ENCODE measurements at regions not wholly inside any gene's neighbourhood (a gene's known extent, or its start where the extent isn't known, plus 50 kb on each side); places are given as distances from the start of the nearest gene placed in this dataset.
"Not testable (repeated sequence)": the region's sequence is repeated elsewhere in the genome, so short reads cannot be mapped to it uniquely, and the experiment has no call there.

GRCh38 chr11:10952872-10953271 lies 95.0 kb upstream of the ZBED5 start:
- Mint-ChIP-seq H3K27ac (no peak overlapping the region), H3K4me3 (no peak overlapping the region), H3K4me1 (ENCODE audit: low read depth) (no peaks in the 10 kb centered on the region), H3K36me3 (ENCODE audit: insufficient read depth in 2 of 2) (peaks cover 0 to 2% of the 10 kb centered on the region in 2 donors), H3K9me3 (peaks cover 3 to 6% of the 10 kb centered on the region in 2 donors), H3K27me3 (ENCODE audit: low read depth) (peaks cover 23% of the 10 kb centered on the region)
- ATAC-seq (replicated peaks in 1 of 2) (no peak), DNase-seq (no peak)

- not testable (repeated sequence) for H3K4me1 Mint-ChIP-seq (ENCODE audit: low read depth); H3K27ac Mint-ChIP-seq; DNase-seq; H3K4me3 Mint-ChIP-seq; H3K9me3 Mint-ChIP-seq; H3K36me3 Mint-ChIP-seq (ENCODE audit: insufficient read depth in 2 of 2); ATAC-seq (replicated peaks in 1 of 2); H3K27me3 Mint-ChIP-seq (ENCODE audit: low read depth)
Measured at GRCh38 chr11:10947935-10948334, 90.1 kb upstream of the ZBED5 start.

GRCh38 chr11:10946072-10946471 lies 88.2 kb upstream of the ZBED5 start:
- H3K27ac Mint-ChIP-seq = no peak overlapping the region
- no peak for DNase-seq
- ATAC-seq (replicated peaks in 1 of 2) = no peak
- H3K27me3 Mint-ChIP-seq (ENCODE audit: low read depth) = peaks cover 8% of the 10 kb centered on the region
- no peaks in the 10 kb centered on the region for H3K4me1 Mint-ChIP-seq (ENCODE audit: low read depth)
- H3K36me3 Mint-ChIP-seq (ENCODE audit: insufficient read depth in 2 of 2) = no peaks in the 10 kb centered on the region
- H3K4me3 Mint-ChIP-seq = no peak overlapping the region
- H3K9me3 Mint-ChIP-seq = peaks cover 1 to 5% of the 10 kb centered on the region in 2 donors

- H3K27me3 Mint-ChIP-seq (ENCODE audit: low read depth) = peaks cover 8% of the 10 kb centered on the region
Measured at GRCh38 chr11:10945196-10945595, 87.3 kb upstream of the ZBED5 start.

GRCh38 chr11:10943968-10944367 lies 86.1 kb upstream of the ZBED5 start:
- no peaks in the 10 kb centered on the region for H3K4me1 Mint-ChIP-seq (ENCODE audit: low read depth)
- H3K4me3 Mint-ChIP-seq = no peak overlapping the region
- DNase-seq = no peak
- no peaks in the 10 kb centered on the region for H3K36me3 Mint-ChIP-seq (ENCODE audit: insufficient read depth in 2 of 2)
- no peak for ATAC-seq (replicated peaks in 1 of 2)
- peaks cover under 1% of the 10 kb centered on the region for H3K27me3 Mint-ChIP-seq (ENCODE audit: low read depth)
- peaks cover 0 to 1% of the 10 kb centered on the region in 2 donors for H3K9me3 Mint-ChIP-seq
- peak overlapping the region; percentile 15 for H3K27ac Mint-ChIP-seq

More at GRCh38 chr11:10945196-10945595, 87.3 kb upstream of the ZBED5 start:
- no peak overlapping the region for H3K4me3 Mint-ChIP-seq
- no peaks in the 10 kb centered on the region for H3K36me3 Mint-ChIP-seq (ENCODE audit: insufficient read depth in 2 of 2)
- H3K9me3 Mint-ChIP-seq = peaks cover 1 to 5% of the 10 kb centered on the region in 2 donors
- no peak for DNase-seq
- ATAC-seq (replicated peaks in 1 of 2) = no peak
- H3K27ac Mint-ChIP-seq = no peak overlapping the region
- H3K4me1 Mint-ChIP-seq (ENCODE audit: low read depth) = no peaks in the 10 kb centered on the region

- H3K9me3 Mint-ChIP-seq = no peaks in the 10 kb centered on the region
- no peaks in the 10 kb centered on the region for H3K27me3 Mint-ChIP-seq (ENCODE audit: low read depth)
- H3K4me3 Mint-ChIP-seq = no peak overlapping the region
- H3K4me1 Mint-ChIP-seq (ENCODE audit: low read depth) = no peaks in the 10 kb centered on the region
- ATAC-seq (replicated peaks in 1 of 2) (peak; percentile 64 to 82), DNase-seq (peak in 1 of 2 donors; percentile 9)
- no peak overlapping the region for H3K27ac Mint-ChIP-seq
- H3K36me3 Mint-ChIP-seq (ENCODE audit: insufficient read depth in 2 of 2) = no peaks in the 10 kb centered on the region
Measured at GRCh38 chr11:10942620-10943019, 84.8 kb upstream of the ZBED5 start.

GRCh38 chr11:10941871-10942270 lies 84.0 kb upstream of the ZBED5 start:
- no peak overlapping the region for H3K27ac Mint-ChIP-seq

GRCh38 chr11:10941414-10941813 lies 83.6 kb upstream of the ZBED5 start:
- no peaks in the 10 kb centered on the region for H3K4me1 Mint-ChIP-seq (ENCODE audit: low read depth)
- H3K27ac Mint-ChIP-seq = no peak overlapping the region
- H3K9me3 Mint-ChIP-seq = no peaks in the 10 kb centered on the region
- DNase-seq (no peak), ATAC-seq (replicated peaks in 1 of 2) (no peak)
- H3K36me3 Mint-ChIP-seq (ENCODE audit: insufficient read depth in 2 of 2) = no peaks in the 10 kb centered on the region
- no peaks in the 10 kb centered on the region for H3K27me3 Mint-ChIP-seq (ENCODE audit: low read depth)
- H3K4me3 Mint-ChIP-seq = no peak overlapping the region

More at GRCh38 chr11:10941871-10942270, 84.0 kb upstream of the ZBED5 start:
- no peaks in the 10 kb centered on the region for H3K27me3 Mint-ChIP-seq (ENCODE audit: low read depth)
- DNase-seq (no peak), ATAC-seq (replicated peaks in 1 of 2) (no peak)
- H3K4me3 Mint-ChIP-seq = no peak overlapping the region
- no peaks in the 10 kb centered on the region for H3K36me3 Mint-ChIP-seq (ENCODE audit: insufficient read depth in 2 of 2)
- H3K4me1 Mint-ChIP-seq (ENCODE audit: low read depth) = no peaks in the 10 kb centered on the region
- no peaks in the 10 kb centered on the region for H3K9me3 Mint-ChIP-seq

- no peaks in the 10 kb centered on the region for H3K9me3 Mint-ChIP-seq
- peaks cover 8% of the 10 kb centered on the region for H3K4me1 Mint-ChIP-seq (ENCODE audit: low read depth)
- H3K27me3 Mint-ChIP-seq (ENCODE audit: low read depth) = peaks cover 22% of the 10 kb centered on the region
- no peak overlapping the region for H3K27ac Mint-ChIP-seq
- no peak for DNase-seq
- H3K36me3 Mint-ChIP-seq (ENCODE audit: insufficient read depth in 2 of 2) = no peaks in the 10 kb centered on the region
- no peak overlapping the region for H3K4me3 Mint-ChIP-seq
- no peak for ATAC-seq (replicated peaks in 1 of 2)
Measured at GRCh38 chr11:10938650-10939387, 81.0 kb upstream of the ZBED5 start.

- Mint-ChIP-seq H3K9me3 (no peaks in the 10 kb centered on the region), H3K27ac (no peak overlapping the region), H3K4me1 (ENCODE audit: low read depth) (peaks cover 13% of the 10 kb centered on the region), H3K27me3 (ENCODE audit: low read depth) (peaks cover 28% of the 10 kb centered on the region), H3K4me3 (no peak overlapping the region), H3K36me3 (ENCODE audit: insufficient read depth in 2 of 2) (no peaks in the 10 kb centered on the region)
- no peak for DNase-seq
- no peak for ATAC-seq (replicated peaks in 1 of 2)
Measured at GRCh38 chr11:10938231-10938630, 80.4 kb upstream of the ZBED5 start.

GRCh38 chr11:10937385-10937771 lies 79.5 kb upstream of the ZBED5 start:
- no peak overlapping the region for H3K27ac Mint-ChIP-seq
- H3K4me3 Mint-ChIP-seq = no peak overlapping the region
- ATAC-seq (replicated peaks in 1 of 2) (no peak), DNase-seq (no peak)
- no peaks in the 10 kb centered on the region for H3K9me3 Mint-ChIP-seq
- peaks cover 15% of the 10 kb centered on the region for H3K4me1 Mint-ChIP-seq (ENCODE audit: low read depth)
- H3K27me3 Mint-ChIP-seq (ENCODE audit: low read depth) = peaks cover 35% of the 10 kb centered on the region
- H3K36me3 Mint-ChIP-seq (ENCODE audit: insufficient read depth in 2 of 2) = no peaks in the 10 kb centered on the region

- ATAC-seq (replicated peaks in 1 of 2) (no peak), DNase-seq (no peak)
- Mint-ChIP-seq H3K9me3 (no peaks in the 10 kb centered on the region), H3K4me1 (ENCODE audit: low read depth) (peaks cover 16% of the 10 kb centered on the region), H3K27ac (no peak overlapping the region), H3K27me3 (ENCODE audit: low read depth) (peaks cover 41% of the 10 kb centered on the region), H3K36me3 (ENCODE audit: insufficient read depth in 2 of 2) (no peaks in the 10 kb centered on the region), H3K4me3 (no peak overlapping the region)
Measured at GRCh38 chr11:10936626-10937384, 79.0 kb upstream of the ZBED5 start.

- peak overlapping the region; percentile 2 to 90 for H3K4me3 Mint-ChIP-seq
Measured at GRCh38 chr11:10935015-10935559, 77.2 kb upstream of the ZBED5 start.

More at GRCh38 chr11:10935015-10935559, 77.2 kb upstream of the ZBED5 start:
- no peaks in the 10 kb centered on the region for H3K9me3 Mint-ChIP-seq
- peaks cover 23% of the 10 kb centered on the region for H3K4me1 Mint-ChIP-seq (ENCODE audit: low read depth)
- no peak for ATAC-seq (replicated peaks in 1 of 2)
- H3K27ac Mint-ChIP-seq = no peak overlapping the region
- H3K27me3 Mint-ChIP-seq (ENCODE audit: low read depth) = peaks cover 54% of the 10 kb centered on the region
- peaks cover 0 to 1% of the 10 kb centered on the region in 2 donors for H3K36me3 Mint-ChIP-seq (ENCODE audit: insufficient read depth in 2 of 2)
- no peak for DNase-seq

All from activated T-cell treated with anti-CD3 and anti-CD28 coated beads, Interleukin-2, amount 50 U/mL, for 72 hours (primary cell).